ENCODE measurements at regions not wholly inside any gene's neighbourhood (a gene's known extent, or its start where the extent isn't known, plus 50 kb on each side); places are given as distances from the start of the nearest gene placed in this dataset.

DNA sequence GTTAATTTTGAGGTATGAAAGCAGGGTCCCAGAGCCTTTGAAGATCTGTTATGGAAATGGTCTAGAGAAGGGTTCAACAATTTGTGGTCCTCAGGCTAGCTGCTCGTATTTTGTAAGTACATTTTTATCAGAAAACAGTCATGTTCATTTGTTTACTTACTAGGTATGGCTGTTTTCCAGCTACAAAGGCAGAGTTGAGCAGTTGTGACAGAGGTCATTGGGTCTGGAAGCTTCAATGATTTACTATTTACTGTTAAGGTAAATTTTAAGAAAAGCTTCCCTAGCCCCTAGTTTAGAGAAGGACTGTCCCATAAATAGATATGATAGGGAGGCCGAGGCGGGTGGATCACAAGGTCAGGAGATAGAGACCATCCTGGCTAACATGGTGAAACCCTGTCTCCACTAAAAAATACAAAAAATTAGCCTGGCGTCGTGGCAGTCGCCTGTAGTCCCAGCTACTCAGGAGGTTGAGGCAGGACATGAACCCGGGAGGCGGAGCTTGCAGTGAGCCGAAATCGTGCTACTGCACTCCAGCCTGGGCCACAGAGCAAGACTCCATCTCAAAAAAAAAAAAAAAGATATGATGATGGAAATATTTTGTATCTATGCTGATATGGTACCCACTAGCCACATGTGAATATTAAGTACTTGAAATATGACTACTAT, 538.4 kb upstream of the CITED2 start:
- WGBS, 2 donors: 91 to 93% methylated on average over 10 of the region's 10 CpGs
- Histone ChIP-seq H3K27me3 (ENCODE audit: control insufficient read depth in 1 of 2, insufficient read depth in 2 of 2, low read length in 1 of 2) (no peaks in the 10 kb centered on the region), H3K27ac (ENCODE audit: low read depth in 1 of 2, low read length in 2 of 2) (no peak overlapping the region), H3K4me3 (ENCODE audit: low read length in 2 of 2) (no peak overlapping the region), H3K36me3 (ENCODE audit: control insufficient read depth in 1 of 2, insufficient read depth in 2 of 2, low read length in 1 of 2) (no peaks in the 10 kb centered on the region), H3K9me3 (ENCODE audit: control insufficient read depth, low read length) (no peaks in the 10 kb centered on the region), H3K4me1 (ENCODE audit: control insufficient read depth in 1 of 2, insufficient read depth in 2 of 2, low read length in 2 of 2) (no peaks in the 10 kb centered on the region)
- no peak for ATAC-seq (ENCODE audit: low FRiP score)
- intact Hi-C loops (cut with DNase I): no loop called here
- DNase-seq: no peak

DNA sequence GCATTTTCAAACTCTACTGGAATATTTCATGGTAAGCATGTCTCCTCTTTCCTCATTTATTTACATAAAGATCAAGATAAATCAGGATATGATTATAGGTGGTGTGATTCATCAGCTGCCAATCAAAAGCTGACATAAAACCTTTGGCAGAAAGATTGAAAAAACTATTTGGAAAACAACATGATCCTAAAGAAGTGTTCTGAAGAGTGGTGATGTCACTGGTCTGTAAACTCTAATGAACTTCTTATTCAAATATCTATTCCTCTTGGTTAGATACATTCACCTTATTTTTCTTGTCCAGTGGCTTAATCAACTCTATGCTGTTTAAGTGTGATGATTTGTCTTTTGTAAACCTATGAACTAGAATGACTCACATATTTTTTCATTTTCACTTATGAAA, 535.5 kb upstream of the CITED2 start:
- Histone ChIP-seq H3K4me1 (ENCODE audit: control insufficient read depth in 1 of 2, insufficient read depth in 2 of 2, low read length in 2 of 2) (no peaks in the 10 kb centered on the region), H3K9me3 (ENCODE audit: control insufficient read depth, low read length) (no peaks in the 10 kb centered on the region), H3K4me3 (ENCODE audit: low read length in 2 of 2) (no peak overlapping the region), H3K36me3 (ENCODE audit: control insufficient read depth in 1 of 2, insufficient read depth in 2 of 2, low read length in 1 of 2) (no peaks in the 10 kb centered on the region), H3K27ac (ENCODE audit: low read depth in 1 of 2, low read length in 2 of 2) (no peak overlapping the region), H3K27me3 (ENCODE audit: control insufficient read depth in 1 of 2, insufficient read depth in 2 of 2, low read length in 1 of 2) (no peaks in the 10 kb centered on the region)
- DNase-seq (no peak), ATAC-seq (ENCODE audit: low FRiP score) (no peak)
- intact Hi-C loops (cut with DNase I): no loop called here

DNA sequence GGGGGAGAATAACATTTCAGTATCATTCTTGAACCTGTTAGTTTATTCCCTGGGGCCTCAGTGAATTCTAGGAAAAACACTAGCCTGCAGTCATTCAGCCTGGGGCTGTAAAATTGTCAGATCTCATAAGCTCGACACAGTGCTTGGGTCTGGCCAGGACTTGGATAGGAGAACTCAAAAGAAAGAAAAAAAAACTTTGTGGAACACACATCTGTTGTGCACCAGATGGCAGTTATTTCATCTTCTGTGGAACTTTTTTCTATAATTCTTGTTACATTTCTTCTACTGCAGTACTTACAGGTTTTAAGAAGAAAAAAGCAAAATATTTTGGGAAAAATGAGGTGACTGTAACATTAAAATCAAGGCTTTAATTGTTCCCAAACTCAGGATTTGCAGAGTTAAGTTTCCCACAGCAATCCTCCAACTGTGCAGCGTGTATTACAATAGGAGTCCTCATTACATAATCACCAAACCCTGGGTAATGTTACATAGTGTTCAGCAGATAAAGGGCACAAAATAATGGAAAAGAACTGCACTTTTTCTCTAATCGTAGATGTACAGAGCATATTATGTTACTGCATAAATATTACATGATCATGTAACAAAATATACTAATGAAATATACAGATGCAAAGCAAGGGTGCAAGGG, 531.1 kb upstream of the CITED2 start:
- H3K4me1 ChIP-seq (ENCODE audit: control insufficient read depth in 1 of 2, insufficient read depth in 2 of 2, low read length in 2 of 2): no peaks in the 10 kb centered on the region
- no peaks in the 10 kb centered on the region for H3K9me3 ChIP-seq (ENCODE audit: control insufficient read depth, low read length)
- no peaks in the 10 kb centered on the region for H3K36me3 ChIP-seq (ENCODE audit: control insufficient read depth in 1 of 2, insufficient read depth in 2 of 2, low read length in 1 of 2)
- ATAC-seq (ENCODE audit: low FRiP score) (no peak), DNase-seq (no peak)
- no peak overlapping the region for H3K4me3 ChIP-seq (ENCODE audit: low read length in 2 of 2)
- intact Hi-C loops (cut with DNase I): no loop called here
- no peaks in the 10 kb centered on the region for H3K27me3 ChIP-seq (ENCODE audit: control insufficient read depth in 1 of 2, insufficient read depth in 2 of 2, low read length in 1 of 2)
- no peak overlapping the region for H3K27ac ChIP-seq (ENCODE audit: low read depth in 1 of 2, low read length in 2 of 2)
- 17 to 18% methylated on average over 3 of the region's 3 CpGs for WGBS, 2 donors

DNA sequence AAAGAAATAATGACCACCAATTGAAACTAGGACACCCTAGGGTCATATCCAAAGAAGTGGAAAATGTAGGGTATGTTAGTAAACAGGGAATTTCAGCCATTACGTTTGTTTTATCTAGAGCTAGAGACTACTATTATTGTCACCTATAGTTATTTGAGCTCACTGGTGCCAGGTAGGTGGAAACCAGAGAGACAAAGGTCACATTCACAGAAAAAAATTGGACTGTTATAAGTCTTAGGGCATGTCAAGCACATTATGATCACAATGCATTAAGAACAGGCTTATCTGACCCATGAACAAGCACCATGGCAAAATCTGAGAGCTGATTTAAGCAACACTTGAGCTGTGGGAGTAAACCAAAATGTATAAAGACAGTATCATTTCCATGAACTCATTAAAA, 530.1 kb upstream of the CITED2 start:
- intact Hi-C loops (cut with DNase I): no loop called here

DNA sequence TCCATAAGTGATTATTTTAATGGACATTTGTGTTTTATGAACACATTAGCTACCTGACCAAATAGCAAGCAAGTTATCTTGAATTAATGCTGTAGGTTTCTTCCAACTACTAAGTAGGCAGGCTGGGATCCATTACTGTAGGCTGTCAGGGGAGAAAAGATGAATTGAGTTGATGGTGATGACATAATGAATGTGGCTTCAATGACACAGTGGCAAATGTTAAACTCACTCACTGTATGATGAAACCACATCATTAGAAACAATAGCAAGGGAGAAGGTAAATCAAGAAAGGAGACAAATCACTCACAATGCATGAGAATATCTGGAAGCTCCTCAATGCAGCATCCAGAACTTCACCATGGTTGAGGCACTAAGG, 529.7 kb upstream of the CITED2 start:
- H3K27ac ChIP-seq (ENCODE audit: low read depth in 1 of 2, low read length in 2 of 2): no peak overlapping the region
- intact Hi-C loops (cut with DNase I): no loop called here
- H3K4me1 ChIP-seq (ENCODE audit: control insufficient read depth in 1 of 2, insufficient read depth in 2 of 2, low read length in 2 of 2): no peaks in the 10 kb centered on the region
- DNase-seq (no peak), ATAC-seq (ENCODE audit: low FRiP score) (no peak)
- no peaks in the 10 kb centered on the region for H3K9me3 ChIP-seq (ENCODE audit: control insufficient read depth, low read length)
- no peaks in the 10 kb centered on the region for H3K27me3 ChIP-seq (ENCODE audit: control insufficient read depth in 1 of 2, insufficient read depth in 2 of 2, low read length in 1 of 2)
- no peaks in the 10 kb centered on the region for H3K36me3 ChIP-seq (ENCODE audit: control insufficient read depth in 1 of 2, insufficient read depth in 2 of 2, low read length in 1 of 2)
- no peak overlapping the region for H3K4me3 ChIP-seq (ENCODE audit: low read length in 2 of 2)

More for the DNA sequence above, 530.1 kb upstream of the CITED2 start:
- Histone ChIP-seq H3K4me3 (ENCODE audit: low read length in 2 of 2) (no peak overlapping the region), H3K27me3 (ENCODE audit: control insufficient read depth in 1 of 2, insufficient read depth in 2 of 2, low read length in 1 of 2) (no peaks in the 10 kb centered on the region), H3K27ac (ENCODE audit: low read depth in 1 of 2, low read length in 2 of 2) (no peak overlapping the region), H3K36me3 (ENCODE audit: control insufficient read depth in 1 of 2, insufficient read depth in 2 of 2, low read length in 1 of 2) (no peaks in the 10 kb centered on the region), H3K9me3 (ENCODE audit: control insufficient read depth, low read length) (no peaks in the 10 kb centered on the region), H3K4me1 (ENCODE audit: control insufficient read depth in 1 of 2, insufficient read depth in 2 of 2, low read length in 2 of 2) (no peaks in the 10 kb centered on the region)
- ATAC-seq (ENCODE audit: low FRiP score): no peak
- no peak for DNase-seq
- WGBS, 2 donors: 91 to 97% methylated on average over 1 of the region's 1 CpG

DNA sequence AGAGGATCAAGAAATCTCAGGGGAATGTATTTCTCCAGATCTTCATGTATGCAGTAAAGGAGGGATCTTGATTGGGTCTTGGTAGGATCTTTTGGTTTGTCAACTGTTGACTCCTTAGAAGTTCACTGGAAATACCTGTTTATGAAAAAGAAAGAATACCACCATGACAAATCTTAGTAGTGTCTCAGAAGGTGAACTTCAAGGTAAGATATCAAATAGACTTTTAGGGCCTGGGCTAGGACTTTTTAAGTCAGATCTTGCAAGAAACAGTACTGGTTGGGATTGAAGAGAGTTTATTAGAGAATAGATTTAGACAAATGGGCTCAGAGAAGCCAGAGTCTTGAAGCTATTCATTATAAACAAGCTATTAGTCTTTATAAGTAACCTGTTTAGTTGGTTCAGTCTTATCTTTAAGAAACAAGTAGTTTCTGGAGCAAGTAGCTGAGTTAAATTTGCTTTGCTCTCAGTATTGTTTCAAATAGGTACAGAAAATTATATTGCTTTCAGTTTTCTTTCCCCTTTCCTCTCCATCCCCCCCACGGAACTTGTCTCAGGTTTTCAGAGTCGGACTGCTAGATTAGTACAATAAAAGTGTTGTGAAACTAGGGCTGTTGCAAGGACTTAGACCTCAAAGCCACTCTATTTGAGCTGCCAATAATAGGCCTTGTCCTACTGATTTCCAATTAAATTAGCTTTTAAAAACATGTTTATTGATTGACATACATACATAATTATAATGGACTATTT, 529.1 kb upstream of the CITED2 start:
- H3K27ac ChIP-seq (ENCODE audit: low read depth in 1 of 2, low read length in 2 of 2): no peak overlapping the region
- intact Hi-C loops (cut with DNase I): no loop called here
- H3K4me1 ChIP-seq (ENCODE audit: control insufficient read depth in 1 of 2, insufficient read depth in 2 of 2, low read length in 2 of 2): no peaks in the 10 kb centered on the region
- H3K9me3 ChIP-seq (ENCODE audit: control insufficient read depth, low read length): no peaks in the 10 kb centered on the region
- H3K36me3 ChIP-seq (ENCODE audit: control insufficient read depth in 1 of 2, insufficient read depth in 2 of 2, low read length in 1 of 2): no peaks in the 10 kb centered on the region
- H3K4me3 ChIP-seq (ENCODE audit: low read length in 2 of 2): no peak overlapping the region
- DNase-seq (no peak), ATAC-seq (ENCODE audit: low FRiP score) (no peak)
- no peaks in the 10 kb centered on the region for H3K27me3 ChIP-seq (ENCODE audit: control insufficient read depth in 1 of 2, insufficient read depth in 2 of 2, low read length in 1 of 2)
- 95 to 100% methylated on average over 2 of the region's 2 CpGs for WGBS, 2 donors

DNA sequence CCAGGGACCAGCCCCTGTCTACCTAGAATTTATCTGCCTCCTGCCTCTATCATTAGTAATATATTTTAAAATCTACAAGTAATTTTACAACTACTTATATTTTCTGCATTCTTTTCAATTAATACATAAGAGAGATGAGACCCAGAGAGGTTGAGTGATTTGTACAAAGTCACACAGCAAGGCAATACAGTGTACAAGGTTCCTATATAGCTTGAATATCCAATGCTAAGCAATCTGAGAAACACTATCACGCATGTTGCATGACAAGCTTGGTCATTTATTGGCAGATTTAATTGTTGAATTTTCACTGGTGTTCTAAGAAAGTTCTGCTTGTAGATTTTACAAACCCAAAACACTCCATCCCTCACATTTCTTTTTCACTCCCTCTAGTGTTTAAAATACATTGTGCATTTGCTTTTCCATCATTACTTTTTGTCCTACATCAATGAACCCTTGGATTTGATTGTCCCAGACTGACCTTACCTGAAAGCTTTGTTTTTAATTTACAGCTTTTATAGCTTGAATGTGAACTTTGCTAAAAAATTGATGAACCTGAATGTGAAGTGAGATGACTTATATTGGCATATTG, 520.9 kb upstream of the CITED2 start:
- no peaks in the 10 kb centered on the region for H3K36me3 ChIP-seq (ENCODE audit: control insufficient read depth in 1 of 2, insufficient read depth in 2 of 2, low read length in 1 of 2)
- intact Hi-C loops (cut with DNase I): no loop called here
- DNase-seq (no peak), ATAC-seq (ENCODE audit: low FRiP score) (no peak)
- no peaks in the 10 kb centered on the region for H3K9me3 ChIP-seq (ENCODE audit: control insufficient read depth, low read length)
- H3K27me3 ChIP-seq (ENCODE audit: control insufficient read depth in 1 of 2, insufficient read depth in 2 of 2, low read length in 1 of 2): no peaks in the 10 kb centered on the region
- H3K4me1 ChIP-seq (ENCODE audit: control insufficient read depth in 1 of 2, insufficient read depth in 2 of 2, low read length in 2 of 2): no peaks in the 10 kb centered on the region
- no peak overlapping the region for H3K4me3 ChIP-seq (ENCODE audit: low read length in 2 of 2)
- WGBS, 2 donors: 90 to 92% methylated on average over 1 of the region's 1 CpG
- H3K27ac ChIP-seq (ENCODE audit: low read depth in 1 of 2, low read length in 2 of 2): no peak overlapping the region

DNA sequence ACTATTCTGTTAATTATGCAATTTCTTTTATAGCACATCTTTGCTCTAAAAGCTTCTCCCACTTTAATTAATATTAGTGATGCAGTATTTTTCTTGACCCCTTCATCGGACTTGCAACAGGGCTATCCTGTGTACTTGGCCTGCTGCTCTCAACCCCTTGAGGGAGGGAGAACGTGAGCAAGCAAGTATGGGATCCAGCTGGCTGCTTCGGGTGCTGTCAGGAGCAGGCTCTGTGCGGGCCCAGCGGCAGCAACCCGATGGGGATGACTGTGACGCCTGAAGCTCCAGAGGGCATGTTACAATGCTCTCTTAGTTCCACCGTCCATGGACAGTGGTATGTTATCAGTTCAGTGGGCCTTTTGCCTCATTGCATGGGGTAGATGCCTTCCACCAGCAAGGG, 519.8 kb upstream of the CITED2 start:
- Histone ChIP-seq H3K4me3 (ENCODE audit: low read length in 2 of 2) (no peak overlapping the region), H3K4me1 (ENCODE audit: control insufficient read depth in 1 of 2, insufficient read depth in 2 of 2, low read length in 2 of 2) (no peaks in the 10 kb centered on the region), H3K9me3 (ENCODE audit: control insufficient read depth, low read length) (no peaks in the 10 kb centered on the region), H3K27ac (ENCODE audit: low read depth in 1 of 2, low read length in 2 of 2) (no peak overlapping the region), H3K36me3 (ENCODE audit: control insufficient read depth in 1 of 2, insufficient read depth in 2 of 2, low read length in 1 of 2) (no peaks in the 10 kb centered on the region), H3K27me3 (ENCODE audit: control insufficient read depth in 1 of 2, insufficient read depth in 2 of 2, low read length in 1 of 2) (no peaks in the 10 kb centered on the region)
- ATAC-seq (ENCODE audit: low FRiP score) (no peak), DNase-seq (no peak)
- WGBS, 2 donors: 93 to 95% methylated on average over 8 of the region's 8 CpGs
- intact Hi-C loops (cut with DNase I): loop anchor here in 1 of 2 donors (5.0 kb wide), 1 partner anchor 522 kb away; the partner anchor contains the start of gene CITED2
